Muscle of back (tissue), 3 donors: ENCODE measurements at regions not wholly inside any gene's neighbourhood (a gene's known extent, or its start where the extent isn't known, plus 50 kb on each side); places are given as distances from the start of the nearest gene placed in this dataset.
"Not testable (repeated sequence)": the region's sequence is repeated elsewhere in the genome, so short reads cannot be mapped to it uniquely, and the experiment has no call there.

ENCODE experiments used
- DNase-seq, 3 donors: peaks; one replicate each; pipeline versions ENCODE4 v3.0.0 to v3.0.0-alpha.2; 2013

GRCh38 chr2:136282251-136282650, 164.3 kb upstream of the CXCR4 start:
- DNase-seq, result no peak

- DNase-seq, result no peak
Observed at GRCh38 chr2:136281281-136282114, 163.5 kb upstream of the CXCR4 start.

GRCh38 chr2:136266346-136266745, 148.4 kb upstream of the CXCR4 start:
- DNase-seq, result not testable (repeated sequence)

GRCh38 chr2:136259551-136259950, 141.6 kb upstream of the CXCR4 start:
- no peak for DNase-seq

GRCh38 chr2:136257893-136258292, 139.9 kb upstream of the CXCR4 start:
- DNase-seq, result no peak

- DNase-seq, result peak in 1 of 3 donors; percentile 29
Observed at GRCh38 chr2:136255648-136256461, 137.9 kb upstream of the CXCR4 start.

GRCh38 chr2:136255127-136255526, 137.2 kb upstream of the CXCR4 start:
- DNase-seq, result no peak

GRCh38 chr2:136254681-136255080, 136.7 kb upstream of the CXCR4 start:
- no peak for DNase-seq

GRCh38 chr2:136253288-136254004, 135.5 kb upstream of the CXCR4 start:
- peak in 1 of 3 donors; percentile 41 for DNase-seq

- peak in 1 of 3 donors; percentile 64 for DNase-seq
Observed at GRCh38 chr2:136251885-136252585, 134.1 kb upstream of the CXCR4 start.

- DNase-seq, result no peak
Observed at GRCh38 chr2:136251197-136251884, 133.4 kb upstream of the CXCR4 start.

- DNase-seq, result no peak
Observed at GRCh38 chr2:136250131-136250530, 132.2 kb upstream of the CXCR4 start.

GRCh38 chr2:136248907-136249306, 131.0 kb upstream of the CXCR4 start:
- no peak for DNase-seq

GRCh38 chr2:136248242-136248641, 130.3 kb upstream of the CXCR4 start:
- DNase-seq, result peak in 1 of 3 donors; percentile 25

- peak in 1 of 3 donors; percentile 26 for DNase-seq
Observed at GRCh38 chr2:136247204-136247950, 129.4 kb upstream of the CXCR4 start.

GRCh38 chr2:136246086-136246669, 128.2 kb upstream of the CXCR4 start:
- peak in 1 of 3 donors; percentile 59 for DNase-seq

GRCh38 chr2:136245211-136245610, 127.3 kb upstream of the CXCR4 start:
- no peak for DNase-seq

- no peak for DNase-seq
Observed at GRCh38 chr2:136244536-136244885, 126.6 kb upstream of the CXCR4 start.

GRCh38 chr2:136243638-136244535, 125.9 kb upstream of the CXCR4 start:
- no peak for DNase-seq
